ENCODE measurements at regions not wholly inside any gene's neighbourhood (a gene's known extent, or its start where the extent isn't known, plus 50 kb on each side); places are given as distances from the start of the nearest gene placed in this dataset.

- Histone ChIP-seq H3K9ac (ENCODE audit: low read length) (no peak overlapping the region), H3K27me3 (ENCODE audit: insufficient read depth, low read depth, low read length) (no peaks in the 10 kb centered on the region), H3K79me2 (replicated peaks; ENCODE audit: insufficient read depth, low read length) (no peaks in the 10 kb centered on the region), H3K4me2 (ENCODE audit: low read length) (no peak overlapping the region), H3F3A (ENCODE audit: insufficient read depth, low read length, poor library complexity, severe bottlenecking) (no peaks in the 10 kb centered on the region), H4K20me1 (ENCODE audit: insufficient read depth) (no peaks in the 10 kb centered on the region), H3K9me2 (ENCODE audit: insufficient read depth, low read length) (no peaks in the 10 kb centered on the region), H3K4me3 (ENCODE audit: low read length) (no peak overlapping the region), H3K27ac (ENCODE audit: low read length) (no peak overlapping the region), H3K9me3 (ENCODE audit: low read length) (no peaks in the 10 kb centered on the region), H2AFZ (ENCODE audit: low read depth, low read length) (no peak overlapping the region), H3K36me3 (ENCODE audit: insufficient read depth, low read length) (no peaks in the 10 kb centered on the region)
- TF ChIP-seq MXI1 (conservative IDR thresholded peaks at IDR 0.05; ENCODE audit: poor library complexity, severe bottlenecking) (no peak), CTCF (IDR thresholded peaks at IDR 0.05; ENCODE audit: poor library complexity, severe bottlenecking) (no peak), REST (IDR thresholded peaks at IDR 0.05; ENCODE audit: borderline replicate concordance) (no peak), SMC3 (conservative IDR thresholded peaks at IDR 0.05; ENCODE audit: poor library complexity) (no peak), EZH2 (IDR thresholded peaks at IDR 0.05; ENCODE audit: borderline replicate concordance, insufficient read depth, low read length, poor library complexity, severe bottlenecking) (no peak), POLR2AphosphoS5 (IDR thresholded peaks at IDR 0.05) (no peak), EP300 (conservative IDR thresholded peaks at IDR 0.05; ENCODE audit: poor library complexity, severe bottlenecking) (no peak), TAF1 (IDR thresholded peaks at IDR 0.05; ENCODE audit: low read depth) (no peak), RAD21 (conservative IDR thresholded peaks at IDR 0.05) (no peak)
Observed at GRCh38 chr13:80448725-80449124, 107.8 kb upstream of the SPRY2 start.

- Histone ChIP-seq H3K27ac (ENCODE audit: low read length) (no peak overlapping the region), H3K79me2 (replicated peaks; ENCODE audit: insufficient read depth, low read length) (no peaks in the 10 kb centered on the region), H3F3A (ENCODE audit: insufficient read depth, low read length, poor library complexity, severe bottlenecking) (no peaks in the 10 kb centered on the region), H3K36me3 (ENCODE audit: insufficient read depth, low read length) (no peaks in the 10 kb centered on the region), H3K27me3 (ENCODE audit: insufficient read depth, low read depth, low read length) (no peaks in the 10 kb centered on the region), H3K9ac (ENCODE audit: low read length) (no peak overlapping the region), H3K4me2 (ENCODE audit: low read length) (no peak overlapping the region), H4K20me1 (ENCODE audit: insufficient read depth) (no peaks in the 10 kb centered on the region), H2AFZ (ENCODE audit: low read depth, low read length) (no peak overlapping the region), H3K9me3 (ENCODE audit: low read length) (no peaks in the 10 kb centered on the region), H3K4me3 (ENCODE audit: low read length) (no peak overlapping the region), H3K9me2 (ENCODE audit: insufficient read depth, low read length) (no peaks in the 10 kb centered on the region)
- TF ChIP-seq TAF1 (IDR thresholded peaks at IDR 0.05; ENCODE audit: low read depth), result no peak
- TF ChIP-seq RAD21 (conservative IDR thresholded peaks at IDR 0.05), result no peak
- TF ChIP-seq POLR2AphosphoS5 (IDR thresholded peaks at IDR 0.05), result no peak
- no peak for TF ChIP-seq EP300 (conservative IDR thresholded peaks at IDR 0.05; ENCODE audit: poor library complexity, severe bottlenecking)
- TF ChIP-seq MXI1 (conservative IDR thresholded peaks at IDR 0.05; ENCODE audit: poor library complexity, severe bottlenecking), result no peak
- TF ChIP-seq SMC3 (conservative IDR thresholded peaks at IDR 0.05; ENCODE audit: poor library complexity), result no peak
- no peak for TF ChIP-seq REST (IDR thresholded peaks at IDR 0.05; ENCODE audit: borderline replicate concordance)
- no peak for TF ChIP-seq CTCF (IDR thresholded peaks at IDR 0.05; ENCODE audit: poor library complexity, severe bottlenecking)
- TF ChIP-seq EZH2 (IDR thresholded peaks at IDR 0.05; ENCODE audit: borderline replicate concordance, insufficient read depth, low read length, poor library complexity, severe bottlenecking), result no peak
Observed at GRCh38 chr13:80447747-80448146, 106.8 kb upstream of the SPRY2 start.
